ENCODE measurements at regions not wholly inside any gene's neighbourhood (a gene's known extent, or its start where the extent isn't known, plus 50 kb on each side); places are given as distances from the start of the nearest gene placed in this dataset.

GRCh38 chr13:111503905-111504695 lies 183.7 kb downstream of the TEX29 start:
- H3K27me3 ChIP-seq (ENCODE audit: control insufficient read depth, insufficient read depth, low read length), result no peaks in the 10 kb centered on the region
- no peaks in the 10 kb centered on the region for H3K36me3 ChIP-seq (ENCODE audit: control insufficient read depth, insufficient read depth, low read length)
- no peak for TF ChIP-seq CTCF (IDR thresholded peaks at IDR 0.05; ENCODE audit: insufficient read depth, low read depth, low read length)
- ChIA-PET POLR2A (no interaction called here), CTCF (no interaction called here)
- H3K4me3 ChIP-seq (ENCODE audit: low read depth, low read length), result no peak overlapping the region
- DNase-seq (ENCODE audit: low read depth), result no peak

GRCh38 chr13:111505175-111505777 lies 184.8 kb downstream of the TEX29 start:
- Histone ChIP-seq H3K4me3 (ENCODE audit: low read depth, low read length) (no peak overlapping the region), H3K36me3 (ENCODE audit: control insufficient read depth, insufficient read depth, low read length) (no peaks in the 10 kb centered on the region), H3K27me3 (ENCODE audit: control insufficient read depth, insufficient read depth, low read length) (no peaks in the 10 kb centered on the region)
- TF ChIP-seq CTCF (IDR thresholded peaks at IDR 0.05; ENCODE audit: insufficient read depth, low read depth, low read length), result no peak
- POLR2A ChIA-PET, result no interaction called here
- CTCF ChIA-PET, result no interaction called here
- DNase-seq (ENCODE audit: low read depth), result no peak

- Histone ChIP-seq H3K4me3 (ENCODE audit: low read depth, low read length) (no peak overlapping the region), H3K27me3 (ENCODE audit: control insufficient read depth, insufficient read depth, low read length) (no peaks in the 10 kb centered on the region), H3K36me3 (ENCODE audit: control insufficient read depth, insufficient read depth, low read length) (no peaks in the 10 kb centered on the region)
- no peak for DNase-seq (ENCODE audit: low read depth)
- TF ChIP-seq CTCF (IDR thresholded peaks at IDR 0.05; ENCODE audit: insufficient read depth, low read depth, low read length), result no peak
- CTCF ChIA-PET, result no interaction called here
- POLR2A ChIA-PET, result no interaction called here
These were observed 185.7 kb downstream of the TEX29 start for GRCh38 chr13:111506125-111506524.

- Histone ChIP-seq H3K4me3 (ENCODE audit: low read depth, low read length) (no peak overlapping the region), H3K27me3 (ENCODE audit: control insufficient read depth, insufficient read depth, low read length) (no peaks in the 10 kb centered on the region), H3K36me3 (ENCODE audit: control insufficient read depth, insufficient read depth, low read length) (no peaks in the 10 kb centered on the region)
- ChIA-PET POLR2A (no interaction called here), CTCF (no interaction called here)
- no peak for DNase-seq (ENCODE audit: low read depth)
- no peak for TF ChIP-seq CTCF (IDR thresholded peaks at IDR 0.05; ENCODE audit: insufficient read depth, low read depth, low read length)
These were observed 186.2 kb downstream of the TEX29 start for GRCh38 chr13:111506621-111507020.

- no peaks in the 10 kb centered on the region for H3K27me3 ChIP-seq (ENCODE audit: control insufficient read depth, insufficient read depth, low read length)
- no peak for TF ChIP-seq CTCF (IDR thresholded peaks at IDR 0.05; ENCODE audit: insufficient read depth, low read depth, low read length)
- POLR2A ChIA-PET, result no interaction called here
- H3K4me3 ChIP-seq (ENCODE audit: low read depth, low read length), result no peak overlapping the region
- CTCF ChIA-PET, result no interaction called here
- no peak for DNase-seq (ENCODE audit: low read depth)
- no peaks in the 10 kb centered on the region for H3K36me3 ChIP-seq (ENCODE audit: control insufficient read depth, insufficient read depth, low read length)
These were observed 187.9 kb downstream of the TEX29 start for GRCh38 chr13:111508164-111508870.
